Activated T-cell treated with anti-CD3 and anti-CD28 coated beads, Interleukin-2, amount 50 U/mL, for 48 hours (primary cell): ENCODE measurements at regions not wholly inside any gene's neighbourhood (a gene's known extent, or its start where the extent isn't known, plus 50 kb on each side); places are given as distances from the start of the nearest gene placed in this dataset.
"Not testable (repeated sequence)": the region's sequence is repeated elsewhere in the genome, so short reads cannot be mapped to it uniquely, and the experiment has no call there.

Source experiments
- DNase-seq, 2 experiments: peaks; one replicate each; pipeline ENCODE4 v3.0.0-alpha.2; 2020

DNA sequence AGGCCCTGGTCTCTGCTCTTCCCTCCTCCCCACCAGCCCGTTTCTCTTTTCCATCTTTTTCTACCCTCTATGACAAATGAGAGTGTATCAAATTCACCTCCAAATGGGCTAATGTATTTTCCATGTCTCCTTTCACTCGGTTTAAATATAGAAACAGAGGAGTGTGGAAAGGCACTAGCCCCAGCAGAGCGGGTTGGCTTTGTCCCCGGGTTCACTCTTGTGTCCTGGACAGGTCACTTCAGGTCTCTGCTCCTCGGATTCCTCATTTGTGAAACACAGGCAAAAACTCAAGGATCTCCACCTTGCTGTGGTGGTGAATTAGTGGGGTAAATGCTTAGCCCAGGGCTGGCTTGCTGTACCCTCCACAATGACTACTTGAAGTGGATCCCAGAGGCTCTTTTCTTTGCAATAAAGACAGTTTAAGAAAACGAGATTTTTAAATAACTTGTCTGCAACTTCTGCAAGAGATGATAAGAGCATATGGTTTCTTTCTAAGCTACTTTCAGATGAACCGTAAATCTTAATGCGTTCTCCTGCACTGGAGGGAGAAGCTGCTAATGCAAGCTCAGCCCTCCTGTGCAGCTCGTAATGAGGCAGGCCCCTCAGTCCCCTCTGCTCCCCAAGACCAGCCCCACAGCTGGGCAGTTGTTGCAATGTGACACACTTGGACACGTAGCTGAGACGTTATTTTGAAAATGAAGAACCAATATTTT lies 292.9 kb downstream of the THBS2 start:
- no peak for DNase-seq

DNA sequence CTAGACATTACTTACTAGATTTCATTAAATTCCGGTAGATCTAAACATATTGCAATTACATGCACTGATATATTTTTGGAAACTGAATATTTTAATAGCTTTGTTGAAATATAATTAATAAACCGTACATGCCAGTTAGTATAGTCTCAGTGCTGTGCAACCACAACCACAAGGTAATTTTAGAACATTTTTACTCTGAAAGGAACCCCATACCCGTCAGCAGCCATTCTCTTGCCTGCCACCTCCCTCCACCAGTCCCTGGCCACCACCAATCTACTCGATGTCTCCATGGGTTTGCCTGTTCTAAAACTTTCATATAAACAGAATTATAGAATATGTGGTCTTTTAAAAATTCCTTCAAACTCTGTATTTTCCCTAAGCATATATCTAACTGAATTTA lies 293.9 kb downstream of the THBS2 start:
- no peak for DNase-seq

DNA sequence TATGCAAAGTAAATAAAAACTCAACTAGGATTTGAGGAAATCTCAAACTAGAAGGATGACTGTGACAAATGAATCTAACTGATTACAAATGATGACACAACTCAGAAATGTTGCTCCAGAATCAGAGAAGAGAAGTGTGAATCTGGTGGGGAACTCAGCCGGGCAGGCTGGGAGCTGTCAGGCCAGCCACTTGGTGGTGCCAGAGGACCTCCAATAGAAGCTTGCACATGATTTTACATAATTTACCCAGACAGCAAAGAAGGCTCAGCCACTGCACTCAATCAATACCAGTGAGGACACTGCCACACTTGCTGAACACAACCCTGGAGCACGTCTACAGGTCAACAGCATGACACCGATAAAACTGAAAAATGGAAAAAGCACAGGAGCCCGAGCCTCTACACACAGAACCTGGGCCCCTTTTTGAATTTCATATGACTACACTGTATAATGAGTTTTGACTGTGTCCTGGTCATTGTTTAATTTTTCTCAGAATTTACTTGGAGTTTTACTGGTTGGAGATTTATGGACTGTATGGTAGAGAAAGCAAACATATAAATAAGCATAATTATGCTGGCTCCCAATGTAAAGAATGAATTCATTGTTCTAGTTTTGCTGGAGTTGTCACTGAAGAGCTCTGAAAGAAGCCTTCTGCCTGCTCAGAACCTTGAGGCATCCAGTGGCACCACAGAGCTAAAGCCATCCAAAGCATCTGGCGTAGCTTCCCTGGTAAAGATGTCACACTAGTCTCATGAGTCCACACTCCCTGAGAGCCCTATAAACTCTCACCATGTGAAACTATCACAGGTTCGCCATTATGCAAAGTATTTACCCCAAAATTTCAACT lies 296.5 kb downstream of the THBS2 start:
- peak; percentile 29 to 50 for DNase-seq

DNA sequence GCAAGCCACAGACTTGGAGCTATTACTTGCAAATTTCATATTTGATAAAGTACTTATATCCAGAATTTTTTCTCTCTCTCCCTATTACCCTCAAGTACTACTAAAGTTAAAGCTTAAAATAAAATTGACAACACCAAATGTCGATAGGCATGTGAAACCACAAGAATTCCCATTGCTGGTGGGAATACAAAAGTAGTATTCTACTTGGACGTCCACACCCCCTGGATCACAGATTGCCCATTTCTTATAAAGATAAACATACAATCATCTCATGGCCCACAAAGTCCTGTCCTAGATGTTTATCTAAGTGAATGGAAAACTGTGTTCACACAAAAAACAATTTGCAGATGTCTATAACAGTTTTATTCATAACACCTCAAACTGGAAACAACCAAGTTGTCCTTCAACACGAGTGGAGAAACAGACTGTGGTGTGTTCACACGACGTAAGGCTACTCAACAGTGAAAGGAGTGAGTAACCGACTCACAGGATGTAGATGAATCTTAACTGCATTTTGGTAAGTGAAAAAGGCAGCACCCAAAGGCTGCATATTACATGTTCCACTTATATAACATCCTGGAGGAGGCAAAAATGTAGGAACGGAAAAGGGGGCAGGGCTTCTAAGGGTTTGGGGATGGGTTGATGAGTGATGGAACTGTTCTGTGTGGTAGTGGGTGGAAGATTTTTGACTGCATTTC lies 297.4 kb downstream of the THBS2 start:
- DNase-seq, result no peak

DNA sequence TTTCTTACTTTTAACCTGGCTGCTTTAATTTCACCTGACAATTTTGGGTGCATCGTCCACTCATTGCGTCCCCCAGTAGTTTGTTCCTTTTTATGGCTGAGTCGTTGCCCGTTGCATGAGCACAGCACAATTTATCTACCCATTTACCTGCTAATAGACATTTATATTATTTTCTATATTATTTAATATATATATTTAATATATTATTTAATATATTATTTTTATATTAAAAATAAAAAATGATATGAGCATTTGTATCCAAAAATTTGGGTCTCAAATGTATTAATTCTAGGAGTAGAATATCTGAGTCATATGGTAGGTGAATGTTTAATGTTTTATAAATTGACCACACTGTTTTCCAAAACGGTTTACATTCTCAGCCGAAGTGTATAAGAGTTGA lies 300.2 kb downstream of the THBS2 start:
- DNase-seq, result no peak

DNA sequence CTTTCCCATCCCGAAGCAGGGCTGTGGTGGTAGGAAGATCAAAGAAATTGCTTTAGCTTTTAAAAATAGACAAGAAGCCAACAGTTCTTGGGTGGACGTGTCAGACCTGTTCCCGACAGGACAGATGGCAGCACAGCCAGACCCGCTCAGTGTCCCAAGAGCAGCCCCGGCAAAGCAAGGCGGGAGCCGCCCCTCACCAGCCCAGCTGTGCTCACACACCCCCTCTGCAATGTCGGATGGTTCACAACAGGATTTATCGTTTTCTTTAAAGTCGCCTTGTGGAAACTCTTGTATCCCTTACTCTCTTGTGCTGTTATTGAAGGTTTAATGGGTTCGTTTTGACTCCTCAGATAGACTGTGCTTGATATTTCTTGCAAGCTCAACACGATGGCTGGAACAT lies 302.4 kb downstream of the THBS2 start:
- no peak for DNase-seq

DNA sequence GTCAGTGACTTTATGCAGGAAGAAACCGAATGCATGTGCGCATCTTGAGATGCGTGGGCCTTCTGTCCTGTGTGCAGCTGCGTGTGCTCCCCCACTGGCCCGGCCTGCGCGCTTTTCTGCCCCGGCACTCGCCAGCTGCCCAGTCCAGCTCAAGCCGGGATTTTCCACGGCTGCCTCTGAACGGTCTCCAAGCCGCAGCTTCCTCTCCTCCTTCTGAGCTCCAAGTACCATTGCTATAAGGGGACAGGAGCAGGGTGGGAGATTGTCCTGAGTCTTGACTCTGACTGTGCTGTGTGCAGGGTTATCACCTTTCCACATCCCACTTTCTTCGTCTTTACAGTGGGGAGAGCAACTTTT lies 302.8 kb downstream of the THBS2 start:
- DNase-seq, result no peak

DNA sequence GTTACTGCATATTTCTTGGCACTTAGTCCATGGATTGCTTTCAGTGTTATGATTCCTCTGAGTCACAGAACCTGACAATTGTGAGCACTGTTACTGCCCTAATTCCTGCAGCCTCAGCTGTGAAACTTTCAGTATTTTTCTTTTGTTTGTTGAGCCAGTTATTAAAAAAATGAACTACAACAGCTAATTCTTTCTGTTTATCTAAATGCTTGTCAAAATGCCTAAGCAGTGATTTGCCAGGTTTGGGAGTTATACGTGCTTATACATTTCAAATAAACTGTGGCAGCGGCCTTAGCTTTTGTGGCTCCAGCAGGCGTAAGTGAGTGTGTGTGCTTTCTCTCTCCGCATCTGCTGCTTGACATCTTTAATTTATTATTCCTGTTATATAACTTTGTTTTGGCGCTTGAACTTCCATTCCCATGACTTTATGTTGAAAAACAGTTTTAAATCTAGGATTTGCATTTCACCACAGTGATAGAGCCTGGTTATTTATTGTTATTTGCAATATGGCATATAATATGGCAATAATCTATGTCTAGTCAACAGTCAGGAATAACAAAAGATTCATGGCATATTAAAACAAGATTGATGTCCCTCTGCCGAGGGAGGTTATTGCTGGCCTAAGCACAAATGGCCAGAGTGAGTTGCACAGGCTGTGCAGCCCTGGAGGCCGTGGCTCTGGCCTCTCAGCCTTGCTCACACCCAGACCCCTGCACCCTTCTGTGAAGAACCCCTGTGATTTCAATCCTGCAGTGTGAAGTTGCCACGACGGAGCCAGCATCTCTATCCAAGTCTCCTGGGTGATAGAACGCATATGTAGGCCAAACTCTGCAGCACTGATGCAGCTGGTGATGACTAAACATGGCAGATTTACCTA lies 303.4 kb downstream of the THBS2 start:
- DNase-seq, result no peak

DNA sequence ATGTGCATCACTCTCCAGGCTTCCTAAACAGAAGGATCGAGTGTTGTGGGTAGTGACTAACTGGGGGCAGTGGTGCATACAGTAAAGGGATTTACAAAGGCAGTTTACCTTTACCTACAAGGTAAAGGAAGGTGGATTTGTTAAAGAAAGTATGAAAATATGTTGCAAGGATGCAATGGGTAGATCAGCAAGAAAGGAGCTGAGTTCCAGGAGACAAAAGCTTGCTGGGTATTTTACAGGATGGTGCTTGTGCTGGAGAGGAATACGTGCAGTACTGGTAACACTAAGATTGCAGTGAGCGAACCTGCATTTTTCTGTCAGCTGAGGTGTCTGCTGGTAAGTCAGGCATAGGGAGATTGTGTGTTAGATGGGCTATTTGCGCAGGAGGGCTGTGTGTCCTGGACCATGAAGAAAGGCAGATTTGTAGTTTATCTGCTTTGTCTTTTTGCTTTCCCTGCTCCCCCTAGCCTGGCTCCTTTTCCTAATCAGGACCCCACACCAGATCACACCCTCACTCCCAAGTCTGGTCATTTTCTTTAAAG lies 304.6 kb downstream of the THBS2 start:
- no peak for DNase-seq

DNA sequence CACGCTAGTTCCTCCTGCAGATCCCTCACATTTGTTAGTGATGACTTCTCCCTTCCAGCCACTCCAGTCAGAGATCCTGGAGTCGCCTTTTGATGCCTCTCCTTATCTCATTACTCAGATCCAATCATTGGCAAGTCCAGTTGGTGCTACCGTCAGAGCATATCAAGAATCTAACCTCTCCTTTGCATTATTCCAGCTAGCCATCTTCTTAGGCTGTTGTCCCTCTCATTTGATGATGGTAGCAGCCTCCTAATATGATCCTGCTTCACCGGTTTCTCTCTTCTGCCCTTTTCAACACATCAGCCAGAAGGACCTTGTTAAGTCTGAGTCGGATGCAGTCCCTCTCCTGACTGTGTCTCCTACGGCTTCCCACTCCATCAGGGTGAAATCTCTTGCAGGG lies 305.6 kb downstream of the THBS2 start:
- no peak for DNase-seq

DNA sequence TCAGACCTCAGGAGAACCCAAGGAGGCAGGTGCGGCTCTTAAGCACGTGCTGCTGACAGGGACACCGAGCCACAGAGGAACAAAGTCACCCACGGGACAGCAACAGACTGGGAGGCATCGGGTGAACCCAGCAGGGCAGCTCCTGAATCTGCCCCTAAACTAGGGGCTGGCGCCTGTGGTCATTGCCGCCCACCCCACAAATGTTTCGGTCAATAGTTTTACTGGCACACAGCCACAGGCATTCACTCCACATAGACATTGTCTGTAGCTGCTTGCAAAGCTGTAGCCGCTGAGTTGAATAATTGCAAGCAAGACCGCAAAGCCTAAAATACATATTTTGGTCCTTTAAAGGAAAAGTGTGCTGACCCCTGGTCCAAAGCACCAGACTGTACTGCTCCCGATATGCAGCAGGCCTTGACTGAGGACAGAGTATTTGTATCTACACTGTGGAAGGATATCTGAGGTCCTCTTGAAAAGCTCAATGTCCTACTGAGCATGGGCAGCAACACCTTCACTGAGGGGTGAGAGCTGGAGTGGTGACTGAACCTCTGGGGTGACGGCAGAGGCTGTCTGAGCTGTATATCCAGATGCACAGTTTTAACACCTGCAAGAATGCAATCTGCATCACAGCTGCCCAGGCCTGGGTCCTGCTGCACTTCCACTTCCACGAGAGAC lies 310.3 kb downstream of the THBS2 start:
- DNase-seq, result no peak

DNA sequence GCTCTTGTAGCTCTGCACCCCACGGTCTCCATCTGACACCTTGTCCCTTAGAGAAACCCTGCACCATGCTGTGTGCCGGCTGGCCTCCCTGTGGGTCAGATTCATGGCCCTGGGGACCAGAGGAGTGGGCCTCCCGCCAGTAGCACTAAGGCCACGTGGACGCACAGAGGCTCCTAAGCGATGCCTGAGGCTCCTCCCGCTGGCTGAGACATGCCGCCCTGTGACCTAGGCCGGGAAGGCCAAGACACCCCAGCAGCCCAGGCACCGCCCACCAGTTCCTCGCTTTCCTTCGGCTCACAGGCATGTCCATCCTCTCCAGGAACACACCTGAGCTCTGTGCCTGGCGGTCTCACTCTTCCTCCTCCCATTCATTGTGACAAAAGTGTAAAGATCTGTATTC lies 311.0 kb downstream of the THBS2 start:
- no peak for DNase-seq

DNA sequence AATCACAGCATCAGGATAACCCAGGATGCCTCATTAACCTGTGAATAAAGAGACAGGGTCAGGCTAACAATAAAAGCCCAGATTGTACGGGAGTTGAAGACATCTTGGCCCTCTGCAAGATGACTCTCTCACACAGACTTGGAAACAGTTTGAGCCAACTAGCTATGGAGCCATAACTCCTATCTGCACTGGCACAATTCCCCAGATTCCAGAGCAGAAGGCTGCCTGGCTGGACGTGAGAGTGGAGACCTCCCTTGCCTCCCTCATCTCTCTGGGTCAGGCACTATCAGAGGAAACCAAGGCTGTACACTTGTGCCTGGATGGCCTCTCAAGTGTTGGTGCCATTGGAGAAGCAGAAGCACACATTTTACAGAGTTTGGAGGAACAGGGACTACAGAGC lies 312.6 kb downstream of the THBS2 start:
- no peak for DNase-seq

DNA sequence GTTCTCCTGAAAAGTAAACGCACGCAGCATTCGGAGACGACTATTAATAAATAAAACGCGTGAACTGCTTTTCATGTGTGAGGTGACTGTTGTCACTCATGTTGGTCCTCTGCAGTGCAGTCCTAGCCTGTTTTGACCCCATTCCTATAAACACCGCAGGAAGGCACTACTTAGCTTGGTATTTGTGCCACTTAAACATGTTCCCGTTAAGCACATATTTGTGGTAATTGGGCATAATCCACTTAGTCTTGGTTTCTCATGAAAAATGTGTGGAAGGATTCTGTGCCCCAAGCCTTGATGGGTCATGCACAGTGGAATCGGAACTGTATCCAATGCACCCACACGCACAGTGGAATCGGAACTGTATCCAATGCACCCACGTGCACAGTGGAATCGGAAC lies 313.9 kb downstream of the THBS2 start:
- no peak for DNase-seq

DNA sequence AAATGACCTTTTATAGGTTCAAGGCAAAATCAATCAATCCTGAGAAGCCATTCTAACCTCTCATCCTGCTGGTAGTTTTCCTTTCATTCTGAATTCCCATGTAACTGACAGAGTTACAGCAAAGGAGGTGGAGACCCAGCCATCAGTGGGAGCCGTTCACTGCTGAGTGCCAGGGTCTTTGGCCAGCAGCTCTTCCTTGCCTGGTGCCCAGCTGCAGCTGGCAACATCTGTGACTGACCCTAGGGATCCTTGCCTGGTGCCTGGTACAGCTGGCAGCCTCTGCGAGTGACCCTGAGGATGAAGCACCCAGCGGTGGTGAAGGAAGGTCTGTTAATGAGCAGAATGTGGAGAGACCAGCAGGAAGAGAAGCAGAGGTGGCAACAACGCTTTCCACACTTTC lies 314.6 kb downstream of the THBS2 start:
- no peak for DNase-seq

DNA sequence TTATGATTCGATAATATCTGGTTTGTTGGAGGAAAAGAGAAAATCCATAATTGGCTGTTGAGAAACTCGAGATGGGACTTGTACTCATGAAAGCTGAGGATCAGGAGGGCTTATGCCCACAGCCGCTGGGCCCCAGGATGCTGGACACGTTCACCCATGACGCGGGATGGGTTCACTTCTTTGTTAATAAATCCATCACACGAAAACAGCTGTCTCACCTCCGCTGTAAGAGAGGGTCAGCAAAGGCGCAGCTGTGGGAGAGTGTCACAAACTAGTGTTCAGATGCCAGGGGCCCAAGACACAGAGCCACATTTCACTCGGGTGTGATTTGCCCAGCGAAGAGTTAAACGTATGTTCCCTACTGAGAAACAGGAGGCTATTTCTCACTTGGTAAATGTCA lies 315.1 kb downstream of the THBS2 start:
- no peak for DNase-seq

DNA sequence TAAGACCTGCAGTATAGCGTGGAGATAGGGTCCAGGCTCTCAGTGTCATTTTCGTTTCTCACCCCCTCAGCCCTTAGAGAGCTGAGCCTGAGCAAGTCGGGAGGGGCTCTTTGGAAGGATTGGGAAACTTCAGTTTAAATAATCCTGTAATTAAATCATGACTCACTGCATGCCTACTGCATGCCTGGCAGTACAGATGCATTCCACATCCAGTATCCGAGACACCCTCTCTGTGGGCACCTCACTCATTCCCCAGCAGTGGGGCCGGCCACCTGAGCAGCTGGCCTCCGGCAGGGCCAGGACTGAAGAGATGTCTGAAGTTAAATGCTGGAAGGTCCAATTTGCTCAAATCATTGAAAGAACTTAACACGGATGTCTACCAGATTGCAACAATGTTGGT lies 316.6 kb downstream of the THBS2 start:
- DNase-seq, result no peak

DNA sequence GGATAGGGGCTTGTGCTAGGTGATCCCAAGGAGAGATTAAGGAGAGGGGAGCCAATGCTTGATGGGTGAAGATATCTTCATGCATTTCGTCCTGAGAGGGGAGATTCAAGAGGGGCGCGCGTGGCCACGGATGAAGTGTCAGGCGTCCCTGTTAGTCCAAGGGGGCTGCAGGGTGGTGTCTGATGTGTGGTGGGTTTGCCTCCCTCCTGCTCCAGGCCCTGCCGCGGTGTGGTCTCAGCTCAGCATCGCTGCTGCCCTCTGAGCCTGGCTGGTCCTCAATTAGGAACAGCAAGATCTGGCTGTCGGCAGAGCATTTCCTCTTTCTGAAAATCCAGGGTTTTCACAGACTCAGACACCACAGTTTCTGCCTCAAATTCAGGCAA lies 318.0 kb downstream of the THBS2 start:
- no peak for DNase-seq

DNA sequence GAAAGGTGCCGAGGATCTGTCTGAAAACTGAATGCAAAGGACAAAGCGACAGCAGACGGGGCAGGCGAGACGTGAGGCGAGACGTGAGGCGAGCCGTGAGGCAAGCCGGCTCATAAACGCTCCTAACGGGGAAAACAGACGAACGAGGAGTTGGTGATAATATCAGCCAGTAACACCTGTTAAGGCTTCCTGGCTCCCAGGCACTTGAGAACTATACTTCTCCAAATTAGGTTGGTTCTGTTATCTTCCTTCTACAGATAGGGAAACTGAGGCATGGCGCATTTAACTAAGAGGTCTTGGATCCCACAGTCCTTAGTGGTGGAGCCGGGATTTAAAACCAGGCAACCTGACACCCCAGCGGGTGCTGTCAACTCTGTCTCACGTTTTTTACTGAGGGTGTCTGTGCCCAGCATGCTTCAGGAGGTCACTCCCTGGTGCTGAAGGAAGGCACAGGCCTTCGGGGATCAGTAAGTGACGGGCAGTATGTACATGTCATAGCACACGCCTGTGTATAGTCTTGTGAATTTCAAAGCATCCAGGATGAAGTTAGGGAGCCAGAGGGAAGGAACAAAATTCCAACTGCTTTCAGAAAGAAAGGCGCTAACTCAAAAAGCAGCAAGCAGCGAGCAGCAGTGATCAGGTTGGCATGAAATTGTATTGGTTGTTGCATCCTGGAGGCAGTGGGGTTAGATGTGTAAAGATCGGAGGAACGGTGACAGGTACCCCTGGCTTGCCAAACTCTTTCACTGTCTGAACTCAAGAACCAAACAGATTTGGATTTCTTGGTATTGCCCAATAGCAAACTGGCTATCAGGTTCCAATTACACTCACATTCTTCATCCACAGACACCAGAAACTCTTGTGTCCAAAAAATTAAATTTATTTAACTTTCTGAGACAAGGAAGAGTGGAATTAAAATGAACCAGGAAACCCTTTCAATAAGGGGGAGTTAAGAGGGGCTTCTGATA lies 318.7 kb downstream of the THBS2 start:
- no peak for DNase-seq

DNA sequence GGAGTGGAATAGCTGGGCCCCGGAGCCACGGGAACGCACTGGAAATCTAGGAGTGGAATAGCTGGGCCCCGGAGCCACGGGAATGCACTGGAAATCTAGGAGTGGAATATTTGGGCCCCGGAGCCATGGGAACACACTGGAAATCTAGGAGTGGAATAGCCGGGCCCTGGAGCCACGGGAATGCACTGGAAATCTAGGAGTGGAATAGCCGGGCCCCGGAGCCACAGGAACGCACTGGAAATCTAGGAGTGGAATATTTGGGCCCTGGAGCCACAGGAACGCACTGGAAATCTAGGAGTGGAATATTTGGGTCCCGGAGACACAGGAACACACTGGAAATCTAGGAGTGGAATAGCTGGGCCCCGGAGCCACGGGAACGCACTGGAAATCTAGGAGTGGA lies 321.5 kb downstream of the THBS2 start:
- not testable (repeated sequence) for DNase-seq

DNA sequence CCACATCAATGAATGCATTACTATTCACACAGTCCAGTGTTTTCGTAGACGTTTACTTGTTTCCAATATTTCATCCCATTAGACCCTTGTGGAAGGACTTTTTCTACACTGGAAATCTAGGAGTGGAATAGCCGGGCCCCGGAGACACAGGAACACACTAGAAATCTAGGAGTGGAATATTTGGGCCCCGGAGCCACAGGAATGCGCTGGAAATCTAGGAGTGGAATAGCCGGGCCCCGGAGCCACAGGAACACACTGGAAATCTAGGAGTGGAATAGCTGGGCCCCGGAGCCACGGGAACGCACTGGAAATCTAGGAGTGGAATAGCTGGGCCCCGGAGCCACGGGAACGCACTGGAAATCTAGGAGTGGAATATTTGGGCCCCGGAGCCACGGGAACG lies 322.6 kb downstream of the THBS2 start:
- DNase-seq, result not testable (repeated sequence)
